ENCODE measurements at regions not wholly inside any gene's neighbourhood (a gene's known extent, or its start where the extent isn't known, plus 50 kb on each side); places are given as distances from the start of the nearest gene placed in this dataset.
"Not testable (repeated sequence)": the region's sequence is repeated elsewhere in the genome, so short reads cannot be mapped to it uniquely, and the experiment has no call there.

- no peak overlapping the region for H3K4me3 ChIP-seq (ENCODE audit: low read depth, low read length)
- DNase-seq (ENCODE audit: low read depth) = no peak
- no peak for TF ChIP-seq CTCF (IDR thresholded peaks at IDR 0.05; ENCODE audit: insufficient read depth, low read depth, low read length, missing control alignments)
Observed at GRCh38 chr5:120140501-120140900, 323.6 kb upstream of the PRR16 start.

GRCh38 chr5:120141076-120141475 lies 323.0 kb upstream of the PRR16 start:
- no peak for TF ChIP-seq CTCF (IDR thresholded peaks at IDR 0.05; ENCODE audit: insufficient read depth, low read depth, low read length, missing control alignments)
- no peak overlapping the region for H3K4me3 ChIP-seq (ENCODE audit: low read depth, low read length)
- no peak for DNase-seq (ENCODE audit: low read depth)

- no peak for TF ChIP-seq CTCF (IDR thresholded peaks at IDR 0.05; ENCODE audit: insufficient read depth, low read depth, low read length, missing control alignments)
- no peak for DNase-seq (ENCODE audit: low read depth)
- no peak overlapping the region for H3K4me3 ChIP-seq (ENCODE audit: low read depth, low read length)
Observed at GRCh38 chr5:120146787-120147186, 317.3 kb upstream of the PRR16 start.

GRCh38 chr5:120147911-120148310 lies 316.2 kb upstream of the PRR16 start:
- not testable (repeated sequence) for H3K4me3 ChIP-seq (ENCODE audit: low read depth, low read length); DNase-seq (ENCODE audit: low read depth)

- no peak for TF ChIP-seq CTCF (IDR thresholded peaks at IDR 0.05; ENCODE audit: insufficient read depth, low read depth, low read length, missing control alignments)
- H3K4me3 ChIP-seq (ENCODE audit: low read depth, low read length) = no peak overlapping the region
- DNase-seq (ENCODE audit: low read depth) = no peak
Observed at GRCh38 chr5:120150770-120151169, 313.3 kb upstream of the PRR16 start.

- DNase-seq (ENCODE audit: low read depth) = no peak
- H3K4me3 ChIP-seq (ENCODE audit: low read depth, low read length) = no peak overlapping the region
- TF ChIP-seq CTCF (IDR thresholded peaks at IDR 0.05; ENCODE audit: insufficient read depth, low read depth, low read length, missing control alignments) = no peak
Observed at GRCh38 chr5:120151181-120151580, 312.9 kb upstream of the PRR16 start.

- TF ChIP-seq CTCF (IDR thresholded peaks at IDR 0.05; ENCODE audit: insufficient read depth, low read depth, low read length, missing control alignments) = no peak
- DNase-seq (ENCODE audit: low read depth) = no peak
- no peak overlapping the region for H3K4me3 ChIP-seq (ENCODE audit: low read depth, low read length)
Observed at GRCh38 chr5:120151825-120152224, 312.3 kb upstream of the PRR16 start.

- TF ChIP-seq CTCF (IDR thresholded peaks at IDR 0.05; ENCODE audit: insufficient read depth, low read depth, low read length, missing control alignments) = no peak
- DNase-seq (ENCODE audit: low read depth) = no peak
- no peak overlapping the region for H3K4me3 ChIP-seq (ENCODE audit: low read depth, low read length)
Observed at GRCh38 chr5:120152472-120152871, 311.6 kb upstream of the PRR16 start.
